Adrenal gland (tissue), 5 donors: ENCODE measurements at regions not wholly inside any gene's neighbourhood (a gene's known extent, or its start where the extent isn't known, plus 50 kb on each side); places are given as distances from the start of the nearest gene placed in this dataset.

Experiments
- POLR2A ChIP-seq, 2 donors: fragments of 450-650 bp; IDR thresholded peaks; one replicate each; pipeline ENCODE4 v1.6.1; 2017; ENCODE audit warnings: antibody characterized with exemption in 2 of 2, mild to moderate bottlenecking in 2 of 2, moderate library complexity in 1 of 2
- TF ChIP-seq, protein P1 (sequence below), 6 experiments: fragments of 450-650 bp in 4 of 6; fragments of 200-600 bp in 2 of 6; sonication (generic) in 1 of 6; IDR thresholded peaks; 1 replicate in 5 of 6; 2 replicates in 1 of 6; pipeline versions ENCODE4 v1.5.1 to v1.8.0; 2016 to 2021; ENCODE audit warnings: antibody characterized with exemption in 6 of 6, mild to moderate bottlenecking in 2 of 6, moderate library complexity in 1 of 6
- donor health status: DM: no; HTN: no; CAD: no.

DNA sequence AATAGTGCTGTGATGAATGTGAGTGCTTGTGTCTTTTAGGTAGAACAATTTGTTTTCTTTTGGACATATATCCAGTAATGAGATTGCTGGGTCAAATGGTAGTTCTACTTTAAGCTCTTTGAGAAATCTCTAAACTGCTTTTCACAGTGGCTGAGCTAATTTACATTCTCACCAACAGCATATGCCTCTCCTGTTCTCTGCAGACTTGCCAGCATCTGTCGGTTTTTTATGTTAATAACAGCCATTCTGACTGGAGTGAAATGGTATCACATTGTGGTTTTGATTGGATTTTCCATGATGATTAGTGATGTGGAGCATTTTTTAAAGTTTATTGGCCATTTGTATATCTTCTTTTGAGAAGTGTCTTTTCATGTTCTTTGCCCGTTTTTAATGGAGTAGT lies 647.3 kb upstream of the ADAMTS5 start:
- no peak for TF ChIP-seq POLR2A (IDR thresholded peaks at IDR 0.05)
- TF ChIP-seq, protein P1, sequence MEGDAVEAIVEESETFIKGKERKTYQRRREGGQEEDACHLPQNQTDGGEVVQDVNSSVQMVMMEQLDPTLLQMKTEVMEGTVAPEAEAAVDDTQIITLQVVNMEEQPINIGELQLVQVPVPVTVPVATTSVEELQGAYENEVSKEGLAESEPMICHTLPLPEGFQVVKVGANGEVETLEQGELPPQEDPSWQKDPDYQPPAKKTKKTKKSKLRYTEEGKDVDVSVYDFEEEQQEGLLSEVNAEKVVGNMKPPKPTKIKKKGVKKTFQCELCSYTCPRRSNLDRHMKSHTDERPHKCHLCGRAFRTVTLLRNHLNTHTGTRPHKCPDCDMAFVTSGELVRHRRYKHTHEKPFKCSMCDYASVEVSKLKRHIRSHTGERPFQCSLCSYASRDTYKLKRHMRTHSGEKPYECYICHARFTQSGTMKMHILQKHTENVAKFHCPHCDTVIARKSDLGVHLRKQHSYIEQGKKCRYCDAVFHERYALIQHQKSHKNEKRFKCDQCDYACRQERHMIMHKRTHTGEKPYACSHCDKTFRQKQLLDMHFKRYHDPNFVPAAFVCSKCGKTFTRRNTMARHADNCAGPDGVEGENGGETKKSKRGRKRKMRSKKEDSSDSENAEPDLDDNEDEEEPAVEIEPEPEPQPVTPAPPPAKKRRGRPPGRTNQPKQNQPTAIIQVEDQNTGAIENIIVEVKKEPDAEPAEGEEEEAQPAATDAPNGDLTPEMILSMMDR (IDR thresholded peaks at IDR 0.05), result no peak
